ENCODE measurements at regions not wholly inside any gene's neighbourhood (a gene's known extent, or its start where the extent isn't known, plus 50 kb on each side); places are given as distances from the start of the nearest gene placed in this dataset.

GRCh38 chr5:54860321-54860720, 125.1 kb downstream of the ESM1 start:
- TF ChIP-seq CTCF (IDR thresholded peaks at IDR 0.05) (no peak), POLR2A (IDR thresholded peaks at IDR 0.05) (no peak)

Measured in lower leg skin (tissue), 3 donors.